K562 (cell line): ENCODE measurements at regions not wholly inside any gene's neighbourhood (a gene's known extent, or its start where the extent isn't known, plus 50 kb on each side); places are given as distances from the start of the nearest gene placed in this dataset.

Source experiments
- ATAC-seq: fragments of 200-7000 bp; cut with Tn5 transposase; 3 replicates; pipeline ENCODE4 v1.9.1; 2020; ENCODE audit warnings: moderate library complexity
- BruUV-seq: library from RNA; stranded (reverse); fragments of 400-500 nt; replicated peaks from 2 replicates; lab custom pipeline; 2021; lab: Mats Ljungman, UMichigan
- CTCF ChIA-PET: fragments of 300-600 bp; formaldehyde crosslinking; extraction: SDS; loops from one replicate; lab custom pipeline; 2021; ENCODE audit warnings: low intra/inter-chr PET ratio; lab: Yijun Ruan, JAX
- POLR2A ChIA-PET: fragments of 300-600, 350-650 bp; sonication (Branson Sonifier 250); formaldehyde crosslinking; extraction: SDS; loops from one replicate; lab custom pipeline; 2021; ENCODE audit warnings: antibody characterized with exemption, inconsistent platforms; lab: Yijun Ruan, JAX
- DNase-seq, 4 experiments: peaks; one replicate each; pipeline versions ENCODE4 v3.0.0 to v3.0.0-alpha.2; 2011 to 2018; ENCODE audit warnings: low spot score in 3 of 4, mixed read lengths in 3 of 4; ENCODE audit errors: extremely low read depth in 1 of 4
- FAIRE-seq: peaks from 2 replicates; lab custom pipeline; 2011; peaks lifted over from hg19 to GRCh38; lab: Jason Lieb, UNC
- H2AFZ ChIP-seq: 2 replicates; pipeline ENCODE4 v1.6.0; 2011; ENCODE audit warnings: low read depth, low read length, control low read depth, inconsistent platforms
- H3K27ac ChIP-seq: fragments of 200-600 bp; 3 replicates; pipeline ENCODE4 v1.8.0; 2011; ENCODE audit warnings: low read depth, mild to moderate bottlenecking, control low read depth, inconsistent platforms, low read length, moderate library complexity, mixed read lengths; ENCODE audit errors: extremely low read depth
- H3K27me3 ChIP-seq, 2 experiments: fragments of 300-600 bp in 1 of 2; 2 replicates in 1 of 2; 3 replicates in 1 of 2; pipeline versions ENCODE4 v1.6.0 to v1.8.0; 2011; ENCODE audit warnings: inconsistent platforms in 2 of 2, low read length in 2 of 2, mild to moderate bottlenecking in 1 of 2, mixed read lengths in 1 of 2, moderate library complexity in 1 of 2; ENCODE audit not compliant: control insufficient read depth in 2 of 2, insufficient read depth in 2 of 2
- H3K36me3 ChIP-seq: fragments of 300-600 bp; 3 replicates; pipeline ENCODE4 v1.8.0; 2011; ENCODE audit warnings: mild to moderate bottlenecking, low read length, inconsistent platforms; ENCODE audit not compliant: control insufficient read depth, insufficient read depth
- H3K4me1 ChIP-seq, 2 experiments: fragments of 200-600 bp in 1 of 2; replicated peaks in 1 of 2; 2 replicates in 1 of 2; 3 replicates in 1 of 2; pipeline versions ENCODE4 v1.5.1 to v1.8.0; 2011; ENCODE audit warnings: inconsistent platforms in 2 of 2, low read length in 2 of 2, mild to moderate bottlenecking in 1 of 2, mixed read lengths in 1 of 2, moderate library complexity in 1 of 2; ENCODE audit not compliant: control insufficient read depth in 2 of 2, insufficient read depth in 2 of 2
- H3K4me2 ChIP-seq: 2 replicates; pipeline ENCODE4 v1.6.1; 2011; ENCODE audit warnings: low read length, control low read depth, inconsistent platforms, mixed read lengths; ENCODE audit not compliant: insufficient read depth
- H3K4me3 ChIP-seq: fragments of 200-600 bp; sonication (generic), shearing (Covaris generic); 2 replicates; pipeline ENCODE4 v1.5.1; 2016; ENCODE audit warnings: control low read depth, inconsistent platforms
- H3K79me2 ChIP-seq: fragments of 200-600 bp; 3 replicates; pipeline ENCODE4 v1.8.0; 2011; ENCODE audit warnings: low read length, inconsistent platforms; ENCODE audit not compliant: control insufficient read depth, insufficient read depth
- H3K9ac ChIP-seq, 2 experiments: 2 replicates each; pipeline versions ENCODE4 v1.6.0 to v1.6.1; 2011; ENCODE audit warnings: low read depth in 2 of 2, low read length in 2 of 2, control low read depth in 1 of 2, inconsistent platforms in 1 of 2, mild to moderate bottlenecking in 1 of 2, mixed read lengths in 1 of 2; ENCODE audit not compliant: insufficient read depth in 1 of 2
- H3K9me1 ChIP-seq: one replicate; pipeline ENCODE4 v1.6.0; 2011; ENCODE audit warnings: inconsistent platforms, mild to moderate bottlenecking, low read length, moderate library complexity; ENCODE audit not compliant: control insufficient read depth, insufficient read depth
- H3K9me3 ChIP-seq: replicated peaks from 2 replicates; pipeline ENCODE4 v1.5.1; 2011; ENCODE audit warnings: low read depth, low read length, inconsistent platforms; ENCODE audit not compliant: control insufficient read depth, insufficient read depth
- H4K20me1 ChIP-seq: replicated peaks from 2 replicates; pipeline ENCODE4 v1.6.1; 2011; ENCODE audit warnings: low read length, inconsistent platforms, mixed read lengths; ENCODE audit not compliant: control insufficient read depth, insufficient read depth
- C11orf30 ChIP-seq: fragments of 450-650 bp; IDR thresholded peaks from 2 replicates; pipeline ENCODE4 v1.6.1; 2016; ENCODE audit warnings: low read depth, mild to moderate bottlenecking
- DPF2 ChIP-seq: fragments of 450-650 bp; IDR thresholded peaks from 2 replicates; pipeline ENCODE4 v1.6.1; 2016
- HSF4 ChIP-seq: fragments of 250-450 bp; sonication (Bioruptor Pico); IDR thresholded peaks from 2 replicates; pipeline ENCODE4 v2.1.2; 2022; ENCODE audit warnings: mild to moderate bottlenecking, moderate library complexity, borderline replicate concordance
- KHSRP ChIP-seq: fragments of 450-650 bp; IDR thresholded peaks from 2 replicates; pipeline ENCODE4 v1.6.1; 2017
- MBD2 ChIP-seq: sonication (generic); IDR thresholded peaks from 2 replicates; pipeline ENCODE4 v1.6.1; 2016; ENCODE audit warnings: low read depth, borderline replicate concordance
- TEAD2 ChIP-seq: fragments of 450-650 bp; IDR thresholded peaks from 2 replicates; pipeline ENCODE4 v1.6.1; 2016; ENCODE audit warnings: missing genetic modification characterization, control low read depth, missing compliant biosample characterization
- XRCC4 ChIP-seq: IDR thresholded peaks from one replicate; pipeline ENCODE4 v1.6.1; 2011; ENCODE audit not compliant: insufficient read depth, insufficient read length; ENCODE audit errors: extremely low read depth
- XRCC5 ChIP-seq: fragments of 200-400 bp; formaldehyde crosslinking; IDR thresholded peaks from 2 replicates; pipeline ENCODE4 v1.6.1; 2017; ENCODE audit warnings: low read depth, mild to moderate bottlenecking, low read length
- ZNF707 ChIP-seq: fragments of 250-450 bp; sonication (Bioruptor Pico); conservative IDR thresholded peaks from 2 replicates; pipeline ENCODE4 v1.8.0; 2022; ENCODE audit warnings: inconsistent platforms, mild to moderate bottlenecking, moderate library complexity
- WGBS: fragments of 100-300 bp; shearing (Covaris generic); methylation state at CpG from one replicate; pipeline ENCODE4 v1.1.6; 2016; ENCODE audit warnings: low coverage, mixed read lengths; ENCODE audit not compliant: insufficient coverage; ENCODE audit errors: missing lambda C conversion rate; 5-methylcytosine and 5-hydroxymethylcytosine counted together
- in situ Hi-C: fragments of 300-500 bp; cut with MboI; formaldehyde crosslinking; loops from 4 replicates; pipeline ENCODE4 v1.15.0; 2018; ENCODE audit warnings: inconsistent platforms, mixed read lengths
- intact Hi-C: fragments of 100-400 bp; cut with micrococcal nuclease; formaldehyde crosslinking; loops from 2 replicates; pipeline ENCODE4 v1.14.2; 2022
- TF ChIP-seq, protein P1 (sequence below): fragments of 450-650 bp; IDR thresholded peaks from 2 replicates; pipeline ENCODE4 v1.7.1; 2018; ENCODE audit warnings: mild to moderate bottlenecking, low read depth; ENCODE audit not compliant: partially characterized antibody
- TF ChIP-seq, protein P2 (sequence below), 2 experiments: fragments of 450-650 bp; IDR thresholded peaks; 2 replicates each; pipeline ENCODE4 v1.6.1; 2016; ENCODE audit warnings: mild to moderate bottlenecking in 2 of 2, borderline replicate concordance in 1 of 2, low read depth in 1 of 2, moderate library complexity in 1 of 2

DNA sequence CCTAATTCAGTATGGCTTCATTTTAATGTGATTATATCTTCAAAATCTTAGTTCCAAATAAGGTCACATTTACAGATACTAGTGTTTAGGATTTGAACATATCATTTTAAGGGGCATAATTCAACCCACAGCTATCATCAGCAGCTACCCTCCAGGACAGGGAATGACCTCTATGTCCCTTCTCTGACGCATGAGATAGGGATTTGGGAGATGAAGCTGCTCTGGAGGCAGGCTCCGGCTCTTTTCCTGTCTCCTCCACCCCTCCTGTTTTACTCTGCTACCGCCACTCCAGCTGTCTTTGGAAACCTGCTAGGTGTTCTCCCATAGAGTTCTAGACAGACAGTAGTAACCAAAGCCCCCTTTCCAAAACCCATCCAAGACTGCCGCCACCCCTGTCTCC, 119.2 kb downstream of the CARTPT start:
- in situ Hi-C loops = no loop called here
- Histone ChIP-seq H3K4me3 (no peak overlapping the region), H3K4me1 (no peaks in the 10 kb centered on the region), H3K27ac (no peak overlapping the region), H3K9ac (no peak overlapping the region), H3K36me3 (no peaks in the 10 kb centered on the region), H3K27me3 (no peaks in the 10 kb centered on the region; a peak in 1 of 5 replicates), H3K9me1 (no peaks in the 10 kb centered on the region), H3K9me3 (no peaks in the 10 kb centered on the region), H2AFZ (no peak overlapping the region), H3K4me2 (no peak overlapping the region), H3K79me2 (no peaks in the 10 kb centered on the region), H4K20me1 (no peaks in the 10 kb centered on the region)
- 0% methylated on average over 4 of the region's 4 CpGs for WGBS
- ChIA-PET POLR2A (interaction anchor here (1.4 kb wide), 1 partner anchor 12 kb away, joined by 3 read pairs; no protein-coding TSS in a partner anchor), CTCF (no interaction called here)
- intact Hi-C loops = loop anchor here (10.0 kb wide), 1 partner anchor 167 kb away; no protein-coding TSS in a partner anchor
- no peak for DNase-seq
- ATAC-seq = no peak
- BruUV-seq = no TSS peak
- no peak for FAIRE-seq
- no peak for TF ChIP-seq C11orf30
- TF ChIP-seq, protein P1, sequence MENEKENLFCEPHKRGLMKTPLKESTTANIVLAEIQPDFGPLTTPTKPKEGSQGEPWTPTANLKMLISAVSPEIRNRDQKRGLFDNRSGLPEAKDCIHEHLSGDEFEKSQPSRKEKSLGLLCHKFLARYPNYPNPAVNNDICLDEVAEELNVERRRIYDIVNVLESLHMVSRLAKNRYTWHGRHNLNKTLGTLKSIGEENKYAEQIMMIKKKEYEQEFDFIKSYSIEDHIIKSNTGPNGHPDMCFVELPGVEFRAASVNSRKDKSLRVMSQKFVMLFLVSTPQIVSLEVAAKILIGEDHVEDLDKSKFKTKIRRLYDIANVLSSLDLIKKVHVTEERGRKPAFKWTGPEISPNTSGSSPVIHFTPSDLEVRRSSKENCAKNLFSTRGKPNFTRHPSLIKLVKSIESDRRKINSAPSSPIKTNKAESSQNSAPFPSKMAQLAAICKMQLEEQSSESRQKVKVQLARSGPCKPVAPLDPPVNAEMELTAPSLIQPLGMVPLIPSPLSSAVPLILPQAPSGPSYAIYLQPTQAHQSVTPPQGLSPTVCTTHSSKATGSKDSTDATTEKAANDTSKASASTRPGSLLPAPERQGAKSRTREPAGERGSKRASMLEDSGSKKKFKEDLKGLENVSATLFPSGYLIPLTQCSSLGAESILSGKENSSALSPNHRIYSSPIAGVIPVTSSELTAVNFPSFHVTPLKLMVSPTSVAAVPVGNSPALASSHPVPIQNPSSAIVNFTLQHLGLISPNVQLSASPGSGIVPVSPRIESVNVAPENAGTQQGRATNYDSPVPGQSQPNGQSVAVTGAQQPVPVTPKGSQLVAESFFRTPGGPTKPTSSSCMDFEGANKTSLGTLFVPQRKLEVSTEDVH = no peak
- TF ChIP-seq, protein P2, sequence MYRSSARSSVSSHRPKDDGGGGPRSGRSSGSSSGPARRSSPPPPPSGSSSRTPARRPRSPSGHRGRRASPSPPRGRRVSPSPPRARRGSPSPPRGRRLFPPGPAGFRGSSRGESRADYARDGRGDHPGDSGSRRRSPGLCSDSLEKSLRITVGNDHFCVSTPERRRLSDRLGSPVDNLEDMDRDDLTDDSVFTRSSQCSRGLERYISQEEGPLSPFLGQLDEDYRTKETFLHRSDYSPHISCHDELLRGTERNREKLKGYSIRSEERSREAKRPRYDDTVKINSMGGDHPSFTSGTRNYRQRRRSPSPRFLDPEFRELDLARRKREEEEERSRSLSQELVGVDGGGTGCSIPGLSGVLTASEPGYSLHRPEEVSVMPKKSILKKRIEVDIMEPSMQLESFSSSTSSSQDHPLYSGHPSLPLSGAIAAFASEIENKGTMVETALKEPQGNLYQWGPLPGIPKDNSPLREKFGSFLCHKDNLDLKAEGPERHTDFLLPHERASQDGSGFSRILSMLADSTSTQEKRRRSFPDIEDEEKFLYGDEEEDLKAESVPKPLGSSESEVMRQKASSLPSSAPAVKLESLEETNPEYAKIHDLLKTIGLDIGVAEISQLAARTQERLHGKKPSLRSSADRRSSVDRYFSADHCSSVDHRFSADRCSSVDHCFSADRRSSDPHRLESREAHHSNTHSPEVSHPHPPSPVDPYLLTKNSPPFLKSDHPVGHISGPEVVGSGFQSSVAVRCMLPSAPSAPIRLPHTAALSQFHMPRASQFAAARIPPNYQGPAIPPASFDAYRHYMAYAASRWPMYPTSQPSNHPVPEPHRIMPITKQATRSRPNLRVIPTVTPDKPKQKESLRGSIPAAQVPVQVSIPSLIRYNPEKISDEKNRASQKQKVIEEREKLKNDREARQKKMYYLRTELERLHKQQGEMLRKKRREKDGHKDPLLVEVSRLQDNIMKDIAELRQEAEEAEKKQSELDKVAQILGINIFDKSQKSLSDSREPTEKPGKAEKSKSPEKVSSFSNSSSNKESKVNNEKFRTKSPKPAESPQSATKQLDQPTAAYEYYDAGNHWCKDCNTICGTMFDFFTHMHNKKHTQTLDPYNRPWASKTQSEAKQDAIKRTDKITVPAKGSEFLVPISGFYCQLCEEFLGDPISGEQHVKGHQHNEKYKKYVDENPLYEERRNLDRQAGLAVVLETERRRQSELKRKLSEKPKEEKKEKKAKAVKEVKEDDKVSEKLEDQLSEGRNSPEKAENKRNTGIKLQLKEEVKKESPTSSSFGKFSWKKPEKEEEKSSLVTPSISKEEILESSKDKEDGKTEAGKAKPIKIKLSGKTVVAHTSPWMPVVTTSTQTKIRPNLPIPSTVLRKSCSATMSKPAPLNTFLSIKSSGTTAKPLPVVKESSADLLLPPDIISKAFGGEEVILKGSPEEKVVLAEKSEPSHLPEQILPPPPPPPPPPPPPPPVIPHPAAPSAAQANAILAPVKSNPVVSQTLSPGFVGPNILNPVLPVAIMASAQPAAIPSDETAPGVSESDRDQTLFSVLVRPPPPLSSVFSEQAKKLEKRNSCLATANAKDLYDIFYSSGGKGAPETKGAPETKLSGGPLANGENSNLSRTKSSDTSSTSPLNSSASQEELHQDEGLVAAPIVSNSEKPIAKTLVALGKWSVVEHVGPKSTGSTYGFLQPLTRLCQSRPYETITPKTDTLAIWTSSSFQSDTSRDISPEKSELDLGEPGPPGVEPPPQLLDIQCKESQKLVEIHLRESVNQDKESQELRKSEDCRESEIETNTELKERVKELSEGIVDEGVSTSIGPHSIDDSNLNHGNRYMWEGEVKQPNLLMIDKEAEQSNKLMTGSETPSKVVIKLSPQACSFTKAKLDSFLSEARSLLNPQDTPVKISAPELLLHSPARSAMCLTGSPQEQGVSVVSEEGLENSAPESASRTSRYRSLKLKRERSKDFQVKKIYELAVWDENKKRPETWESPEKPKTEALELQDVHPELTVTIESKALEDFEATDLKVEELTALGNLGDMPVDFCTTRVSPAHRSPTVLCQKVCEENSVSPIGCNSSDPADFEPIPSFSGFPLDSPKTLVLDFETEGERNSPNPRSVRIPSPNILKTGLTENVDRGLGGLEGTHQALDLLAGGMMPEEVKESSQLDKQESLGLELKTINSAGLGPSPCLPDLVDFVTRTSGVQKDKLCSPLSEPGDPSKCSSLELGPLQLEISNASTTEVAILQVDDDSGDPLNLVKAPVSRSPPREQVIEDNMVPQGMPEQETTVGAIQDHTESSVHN (IDR thresholded peaks at IDR 0.05; ENCODE audit: borderline replicate concordance in 1 of 2, low read depth in 1 of 2) = no peak
- TF ChIP-seq XRCC5 = no peak
- TF ChIP-seq TEAD2 (tag) = no peak
- no peak for TF ChIP-seq ZNF707 (CRISPR knock-in tag)
- TF ChIP-seq DPF2 = no peak
- TF ChIP-seq MBD2 = no peak
- TF ChIP-seq KHSRP = no peak
- no peak for TF ChIP-seq XRCC4
- no peak for TF ChIP-seq HSF4 (CRISPR knock-in tag)
